ENCODE measurements at regions not wholly inside any gene's neighbourhood (a gene's known extent, or its start where the extent isn't known, plus 50 kb on each side); places are given as distances from the start of the nearest gene placed in this dataset.

DNA sequence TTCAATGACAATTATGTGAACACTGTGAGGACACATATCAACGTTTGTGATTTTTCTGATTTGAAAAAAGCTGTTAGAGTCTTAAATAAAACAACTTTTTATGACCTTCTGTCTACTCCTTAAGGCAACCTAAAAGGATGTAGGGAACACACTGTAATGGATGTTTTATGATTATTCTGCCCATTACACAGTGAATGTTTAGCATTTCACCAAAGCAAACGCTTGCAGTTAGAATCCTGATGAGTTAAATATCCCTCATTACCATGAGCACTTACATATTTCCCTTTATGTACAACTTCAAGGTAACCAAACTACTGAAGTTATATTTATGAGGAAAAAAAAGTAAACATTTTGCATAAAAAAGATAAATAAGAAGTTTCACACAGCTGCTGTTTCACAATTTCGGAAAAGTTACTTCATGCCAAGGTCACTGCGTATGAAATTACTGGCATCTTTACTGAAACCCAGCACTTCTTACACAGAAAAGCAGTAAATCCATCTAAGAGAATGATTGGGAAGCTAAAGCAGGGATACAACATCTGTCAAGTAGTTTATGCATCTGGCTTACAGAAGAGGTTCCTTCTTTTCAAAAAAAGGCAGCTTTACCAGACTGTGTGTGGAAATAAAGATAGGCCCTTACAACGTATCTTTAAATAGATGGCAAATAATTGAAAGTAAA lies 733.7 kb upstream of the ATXN8OS start:
- TF ChIP-seq POLR2A (IDR thresholded peaks at IDR 0.05; ENCODE audit: control extremely low read depth in 1 of 2, low read depth in 2 of 2, low read length in 2 of 2) (no peak), RAD21 (IDR thresholded peaks at IDR 0.05 in 1 of 2, conservative IDR thresholded peaks at IDR 0.05 in 1 of 2; ENCODE audit: low read depth in 2 of 2, low read length in 2 of 2) (no peak), EGR1 (IDR thresholded peaks at IDR 0.05; ENCODE audit: borderline replicate concordance, low read depth, low read length) (no peak)
- TF ChIP-seq, protein P1, sequence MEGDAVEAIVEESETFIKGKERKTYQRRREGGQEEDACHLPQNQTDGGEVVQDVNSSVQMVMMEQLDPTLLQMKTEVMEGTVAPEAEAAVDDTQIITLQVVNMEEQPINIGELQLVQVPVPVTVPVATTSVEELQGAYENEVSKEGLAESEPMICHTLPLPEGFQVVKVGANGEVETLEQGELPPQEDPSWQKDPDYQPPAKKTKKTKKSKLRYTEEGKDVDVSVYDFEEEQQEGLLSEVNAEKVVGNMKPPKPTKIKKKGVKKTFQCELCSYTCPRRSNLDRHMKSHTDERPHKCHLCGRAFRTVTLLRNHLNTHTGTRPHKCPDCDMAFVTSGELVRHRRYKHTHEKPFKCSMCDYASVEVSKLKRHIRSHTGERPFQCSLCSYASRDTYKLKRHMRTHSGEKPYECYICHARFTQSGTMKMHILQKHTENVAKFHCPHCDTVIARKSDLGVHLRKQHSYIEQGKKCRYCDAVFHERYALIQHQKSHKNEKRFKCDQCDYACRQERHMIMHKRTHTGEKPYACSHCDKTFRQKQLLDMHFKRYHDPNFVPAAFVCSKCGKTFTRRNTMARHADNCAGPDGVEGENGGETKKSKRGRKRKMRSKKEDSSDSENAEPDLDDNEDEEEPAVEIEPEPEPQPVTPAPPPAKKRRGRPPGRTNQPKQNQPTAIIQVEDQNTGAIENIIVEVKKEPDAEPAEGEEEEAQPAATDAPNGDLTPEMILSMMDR (IDR thresholded peaks at IDR 0.05; ENCODE audit: control extremely low read depth in 1 of 3, insufficient read depth in 1 of 3, low read depth in 1 of 3, low read length in 3 of 3) = no peak
- TF ChIP-seq, protein P2, sequence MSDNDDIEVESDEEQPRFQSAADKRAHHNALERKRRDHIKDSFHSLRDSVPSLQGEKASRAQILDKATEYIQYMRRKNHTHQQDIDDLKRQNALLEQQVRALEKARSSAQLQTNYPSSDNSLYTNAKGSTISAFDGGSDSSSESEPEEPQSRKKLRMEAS (IDR thresholded peaks at IDR 0.05) = no peak

All from H1 (cell line).